ENCODE measurements at regions not wholly inside any gene's neighbourhood (a gene's known extent, or its start where the extent isn't known, plus 50 kb on each side); places are given as distances from the start of the nearest gene placed in this dataset.
"Not testable (repeated sequence)": the region's sequence is repeated elsewhere in the genome, so short reads cannot be mapped to it uniquely, and the experiment has no call there.

- Histone ChIP-seq H3K36me3 (ENCODE audit: control insufficient read depth in 2 of 2, extremely low read depth in 1 of 2, insufficient read depth in 2 of 2, low read length in 2 of 2) (no peaks in the 10 kb centered on the region), H3K27me3 (ENCODE audit: control insufficient read depth in 2 of 2, insufficient read depth in 2 of 2, low read length in 2 of 2) (no peaks in the 10 kb centered on the region), H2AFZ (ENCODE audit: low read depth, low read length) (no peak overlapping the region), H4K20me1 (replicated peaks; ENCODE audit: control insufficient read depth, extremely low read depth, insufficient read depth, low read length) (no peaks in the 10 kb centered on the region), H3K9ac (replicated peaks; ENCODE audit: extremely low read depth, insufficient read depth, low read length) (no peak overlapping the region), H3K79me2 (ENCODE audit: control insufficient read depth, insufficient read depth, low read length) (no peaks in the 10 kb centered on the region), H3K4me2 (ENCODE audit: insufficient read depth, low read length) (no peak overlapping the region), H3K9me3 (replicated peaks; ENCODE audit: control insufficient read depth, insufficient read depth, low read length) (no peaks in the 10 kb centered on the region), H3K27ac (ENCODE audit: insufficient read depth, low read depth, low read length) (no peak overlapping the region), H3K9me1 (replicated peaks; ENCODE audit: control insufficient read depth, extremely low read depth, insufficient read depth, low read length) (no peaks in the 10 kb centered on the region), H3K4me3 (replicated peaks in 1 of 3; ENCODE audit: insufficient read depth in 1 of 3, low read depth in 1 of 3, low read length in 3 of 3) (no peak overlapping the region), H3K4me1 (ENCODE audit: control insufficient read depth, extremely low read depth, insufficient read depth, low read length) (no peaks in the 10 kb centered on the region)
- FAIRE-seq (no peak), DNase-seq (ENCODE audit: low read depth, low spot score) (no peak)
- CTCF ChIA-PET, result interaction anchor here (1.2 kb wide), 1 partner anchor 32 kb away, joined by 3 read pairs; no protein-coding TSS in a partner anchor
- TF ChIP-seq JUN (IDR thresholded peaks at IDR 0.05; ENCODE audit: borderline replicate concordance, insufficient read depth, insufficient read length, low read depth), result no peak
- no peak for TF ChIP-seq EZH2 (IDR thresholded peaks at IDR 0.05; ENCODE audit: borderline replicate concordance, low read depth, low read length, severe bottlenecking)
- TF ChIP-seq CTCF (IDR thresholded peaks at IDR 0.05; ENCODE audit: extremely low read depth in 1 of 2, insufficient read depth in 1 of 2, low read depth in 1 of 2, low read length in 2 of 2), result no peak
- no peak for TF ChIP-seq POLR2AphosphoS5 (IDR thresholded peaks at IDR 0.05; ENCODE audit: insufficient read depth, low read depth, low read length)
- TF ChIP-seq FOS (IDR thresholded peaks at IDR 0.05; ENCODE audit: borderline replicate concordance, insufficient read depth, low read length), result no peak
- TF ChIP-seq GATA2 (IDR thresholded peaks at IDR 0.05; ENCODE audit: insufficient read depth, insufficient read length, low read depth, low read length), result no peak
- TF ChIP-seq POLR2A (IDR thresholded peaks at IDR 0.05; ENCODE audit: low read depth, low read length), result no peak
- no peak for TF ChIP-seq MYC (IDR thresholded peaks at IDR 0.05; ENCODE audit: low read depth, low read length)
- no peak for TF ChIP-seq MAX (IDR thresholded peaks at IDR 0.05; ENCODE audit: insufficient read depth, insufficient read length)
- intact Hi-C loops (cut with micrococcal nuclease) (no loop called here), dilution Hi-C loops (cut with MboI; ENCODE audit: extremely low pct_ligation_motif_present, low sequenced_read_pairs) (no loop called here)
- no TSS peak for BruUV-seq (replicated peaks)
- POLR2A ChIA-PET, result no interaction called here
Measured at GRCh38 chr2:193428336-193428818, 1233.6 kb upstream of the TMEFF2 start.

- POLR2A ChIA-PET; H3K4me2 ChIP-seq (ENCODE audit: insufficient read depth, low read length); CTCF ChIA-PET; H3K27me3 ChIP-seq (ENCODE audit: control insufficient read depth in 2 of 2, insufficient read depth in 2 of 2, low read length in 2 of 2); H3K36me3 ChIP-seq (ENCODE audit: control insufficient read depth in 2 of 2, extremely low read depth in 1 of 2, insufficient read depth in 2 of 2, low read length in 2 of 2); H3K9me1 ChIP-seq (replicated peaks; ENCODE audit: control insufficient read depth, extremely low read depth, insufficient read depth, low read length); H3K9ac ChIP-seq (replicated peaks; ENCODE audit: extremely low read depth, insufficient read depth, low read length); H3K4me3 ChIP-seq (replicated peaks in 1 of 3; ENCODE audit: insufficient read depth in 1 of 3, low read depth in 1 of 3, low read length in 3 of 3); H3K79me2 ChIP-seq (ENCODE audit: control insufficient read depth, insufficient read depth, low read length); H3K9me3 ChIP-seq (replicated peaks; ENCODE audit: control insufficient read depth, insufficient read depth, low read length); DNase-seq (ENCODE audit: low read depth, low spot score); H3K27ac ChIP-seq (ENCODE audit: insufficient read depth, low read depth, low read length); BruUV-seq (replicated peaks); dilution Hi-C loops (cut with MboI; ENCODE audit: extremely low pct_ligation_motif_present, low sequenced_read_pairs); H2AFZ ChIP-seq (ENCODE audit: low read depth, low read length); FAIRE-seq; H4K20me1 ChIP-seq (replicated peaks; ENCODE audit: control insufficient read depth, extremely low read depth, insufficient read depth, low read length); H3K4me1 ChIP-seq (ENCODE audit: control insufficient read depth, extremely low read depth, insufficient read depth, low read length); intact Hi-C loops (cut with micrococcal nuclease): not testable (repeated sequence)
Measured at GRCh38 chr2:193412368-193412767, 1217.6 kb upstream of the TMEFF2 start.

Data from endothelial cell of umbilical vein (primary cell).